GM12891 (cell line): ENCODE measurements at regions not wholly inside any gene's neighbourhood (a gene's known extent, or its start where the extent isn't known, plus 50 kb on each side); places are given as distances from the start of the nearest gene placed in this dataset.
"Not testable (repeated sequence)": the region's sequence is repeated elsewhere in the genome, so short reads cannot be mapped to it uniquely, and the experiment has no call there.

Experiments
- DNase-seq: peaks from one replicate; pipeline ENCODE4 v3.0.0; 2011; ENCODE audit warnings: low spot score; ENCODE audit not compliant: insufficient read length
- FAIRE-seq: peaks from 2 replicates; lab custom pipeline; 2011; peaks lifted over from hg19 to GRCh38; lab: Jason Lieb, UNC
- PAX5 ChIP-seq: IDR thresholded peaks from 2 replicates; pipeline ENCODE4 v1.6.1; 2011; ENCODE audit warnings: low read length, moderate library complexity, mild to moderate bottlenecking; ENCODE audit not compliant: insufficient read depth, severe bottlenecking
- POLR2A ChIP-seq: IDR thresholded peaks from 2 replicates; pipeline ENCODE4 v1.6.1; 2011; ENCODE audit warnings: low read depth, low read length, control low read depth
- POLR2AphosphoS5 ChIP-seq: IDR thresholded peaks from 2 replicates; pipeline ENCODE4 v1.6.1; 2011; ENCODE audit warnings: low read depth, low read length, control low read depth
- POU2F2 ChIP-seq: IDR thresholded peaks from 2 replicates; pipeline ENCODE4 v1.6.1; 2011; ENCODE audit warnings: low read depth, mild to moderate bottlenecking, control low read depth, low read length, moderate library complexity
- SPI1 ChIP-seq: IDR thresholded peaks from 2 replicates; pipeline ENCODE4 v1.6.1; 2011; ENCODE audit warnings: low read depth, low read length, control low read depth
- TAF1 ChIP-seq: IDR thresholded peaks from 2 replicates; pipeline ENCODE4 v1.6.1; 2011; ENCODE audit warnings: low read depth, low read length, control low read depth

DNA sequence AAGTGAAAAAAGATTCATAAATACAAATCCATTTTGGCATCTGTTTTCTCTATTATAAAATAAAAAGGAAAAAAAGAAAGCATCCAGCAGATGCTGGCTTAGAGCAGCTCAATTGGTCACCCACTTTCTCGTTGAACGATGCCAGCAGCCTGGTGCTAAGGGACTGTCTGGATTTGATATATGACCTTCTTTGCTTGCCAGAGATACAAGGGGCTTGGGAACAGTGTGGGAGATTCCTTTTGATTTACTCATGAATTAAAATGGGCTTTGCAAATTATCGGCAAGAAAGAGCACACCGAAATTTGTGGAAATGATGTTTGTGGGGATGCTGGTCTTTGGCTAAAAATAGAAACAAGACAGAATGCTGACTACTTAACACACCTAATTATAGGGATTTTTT is 210.3 kb upstream of the STT3B start:
- no peak for FAIRE-seq
- no peak for TF ChIP-seq PAX5
- TF ChIP-seq SPI1, result no peak
- TF ChIP-seq POLR2A, result no peak
- TF ChIP-seq POLR2AphosphoS5, result no peak
- no peak for TF ChIP-seq POU2F2
- TF ChIP-seq TAF1, result no peak
- DNase-seq, result no peak

DNA sequence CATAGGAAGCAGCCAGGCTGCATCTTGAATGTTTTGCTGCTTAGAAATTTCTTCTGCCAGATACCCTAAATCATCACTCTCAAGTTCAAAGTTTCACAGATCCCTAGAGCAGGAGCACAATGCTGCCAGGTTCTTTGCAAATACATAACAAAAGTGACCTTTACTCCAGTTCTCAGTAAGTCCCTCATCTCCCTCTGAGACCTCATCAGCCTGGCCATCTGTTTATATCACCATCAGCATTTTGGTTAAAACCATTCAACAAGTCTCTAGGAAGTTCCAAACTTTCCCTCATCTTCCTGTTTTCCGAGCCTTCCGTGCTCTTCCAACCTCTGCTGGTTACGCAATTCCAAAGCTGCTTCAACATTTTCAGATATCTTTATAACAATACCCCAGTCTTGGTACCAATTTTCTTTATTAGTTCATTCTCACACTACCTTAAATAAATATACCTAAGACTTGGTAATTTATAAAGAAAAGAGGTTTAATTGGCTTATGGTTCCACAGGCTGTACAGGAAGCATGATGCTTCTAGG is 204.8 kb upstream of the STT3B start:
- not testable (repeated sequence) for DNase-seq, FAIRE-seq

DNA sequence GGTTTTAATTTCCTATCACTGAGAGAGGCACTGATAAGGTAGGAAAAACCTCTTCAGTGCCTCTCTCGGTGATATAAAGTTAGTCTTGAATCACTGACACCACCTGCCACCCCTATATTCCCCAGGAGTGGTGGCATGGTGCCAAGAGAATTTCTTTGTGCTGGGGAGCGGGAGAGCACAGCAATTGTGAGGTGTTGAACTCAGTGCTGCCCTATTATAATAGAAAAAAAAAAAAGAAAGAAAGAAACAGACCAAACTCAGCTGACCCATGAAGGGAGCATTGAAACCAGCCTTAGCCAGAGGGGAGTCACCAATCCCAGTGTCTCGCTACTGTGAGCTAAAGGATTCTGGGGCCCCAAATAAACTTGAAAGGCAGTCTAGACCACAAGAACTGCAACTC is 201.4 kb upstream of the STT3B start:
- no peak for TF ChIP-seq SPI1
- TF ChIP-seq POLR2A, result no peak
- TF ChIP-seq TAF1, result no peak
- TF ChIP-seq POU2F2, result no peak
- TF ChIP-seq POLR2AphosphoS5, result no peak
- TF ChIP-seq PAX5, result no peak
- FAIRE-seq (no peak), DNase-seq (no peak)

DNA sequence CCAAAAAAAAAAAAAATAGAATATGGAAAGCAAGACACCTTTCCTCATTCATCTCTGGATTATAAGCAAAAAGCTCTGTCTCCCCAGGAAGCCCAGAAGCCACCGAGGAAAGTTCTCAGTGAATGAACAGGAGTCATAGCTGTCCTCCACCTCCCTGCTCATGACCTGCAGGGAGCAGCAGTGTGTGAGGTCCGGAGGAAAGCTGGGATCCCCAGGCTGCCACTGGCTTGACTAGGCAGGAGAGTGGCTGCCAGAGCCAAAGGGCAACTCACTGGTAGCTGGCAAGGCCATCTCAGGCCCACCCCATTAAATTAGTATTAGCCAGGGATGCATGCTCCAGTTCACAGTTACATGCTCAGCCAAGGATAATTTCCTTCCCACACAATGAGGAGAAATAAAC is 191.6 kb upstream of the STT3B start:
- FAIRE-seq (no peak), DNase-seq (no peak)
- TF ChIP-seq POLR2A (no peak), POLR2AphosphoS5 (no peak), TAF1 (no peak), POU2F2 (no peak)

DNA sequence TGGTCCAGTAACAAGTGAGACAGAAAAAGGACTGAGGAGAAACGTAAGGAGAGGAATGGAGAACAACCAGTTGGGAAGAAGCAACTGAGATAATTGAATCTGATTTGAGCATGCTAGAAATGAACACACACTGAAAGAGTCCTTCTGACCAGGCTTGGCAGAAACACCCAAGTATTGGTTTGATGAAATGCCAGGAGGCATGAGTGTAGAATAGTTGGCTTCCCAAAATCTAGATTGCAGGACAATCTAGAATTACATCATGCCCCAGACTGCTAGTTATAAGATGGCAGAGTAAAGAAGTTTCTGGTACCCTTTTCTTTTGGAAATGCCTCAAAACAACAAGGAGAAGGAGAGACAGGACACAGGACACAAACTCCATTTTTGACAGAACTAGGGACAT is 189.7 kb upstream of the STT3B start:
- TF ChIP-seq POLR2AphosphoS5, result no peak
- TF ChIP-seq SPI1, result no peak
- TF ChIP-seq POU2F2, result no peak
- TF ChIP-seq PAX5, result no peak
- TF ChIP-seq TAF1, result no peak
- TF ChIP-seq POLR2A, result no peak
- FAIRE-seq (no peak), DNase-seq (no peak)

DNA sequence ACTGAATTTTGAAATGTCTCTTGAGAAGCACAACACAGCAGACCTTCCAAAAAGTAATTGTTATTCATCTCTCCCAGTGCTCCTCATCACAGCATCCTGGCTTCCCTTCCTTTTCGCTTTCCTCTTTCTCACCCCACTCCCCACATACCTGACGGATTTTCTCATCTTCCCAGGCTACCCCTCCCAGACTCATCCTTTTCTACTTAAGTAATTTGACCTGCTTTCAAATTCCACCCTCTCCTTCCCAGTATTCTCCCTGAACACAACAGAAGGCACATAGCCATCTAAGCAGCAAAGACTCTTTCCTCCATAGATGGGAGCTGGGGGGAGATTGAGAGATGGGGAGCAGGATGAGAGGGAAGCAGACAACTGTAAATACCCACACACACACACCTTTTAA is 187.1 kb upstream of the STT3B start:
- no peak for FAIRE-seq
- TF ChIP-seq TAF1 (no peak), SPI1 (no peak), POU2F2 (no peak), POLR2AphosphoS5 (no peak), PAX5 (no peak), POLR2A (no peak)

DNA sequence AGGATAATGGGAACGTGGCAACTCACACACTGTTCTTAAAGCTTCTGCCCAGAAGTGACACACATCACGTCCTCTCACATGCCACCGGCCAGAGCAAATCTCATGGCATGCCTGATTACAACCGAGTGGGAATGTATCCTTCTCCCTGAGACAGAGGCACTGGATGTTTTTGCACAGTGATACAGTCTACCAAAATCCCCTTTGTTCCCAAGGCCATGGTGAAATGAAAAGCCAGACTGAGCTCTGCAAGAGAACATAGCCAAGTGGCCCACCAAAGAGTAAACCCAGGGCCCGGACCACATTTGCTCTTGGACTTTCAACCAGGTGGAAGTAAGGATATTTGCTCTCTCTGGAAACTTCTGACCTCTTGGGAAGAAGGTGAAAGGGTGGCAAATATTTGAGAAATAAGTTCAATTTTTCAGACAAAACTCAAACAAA is 186.2 kb upstream of the STT3B start:
- TF ChIP-seq SPI1, result no peak
- TF ChIP-seq PAX5, result no peak
- TF ChIP-seq TAF1, result no peak
- DNase-seq, result no peak
- FAIRE-seq, result no peak

More for the DNA sequence above, 187.1 kb upstream of the STT3B start:
- DNase-seq, result no peak

DNA sequence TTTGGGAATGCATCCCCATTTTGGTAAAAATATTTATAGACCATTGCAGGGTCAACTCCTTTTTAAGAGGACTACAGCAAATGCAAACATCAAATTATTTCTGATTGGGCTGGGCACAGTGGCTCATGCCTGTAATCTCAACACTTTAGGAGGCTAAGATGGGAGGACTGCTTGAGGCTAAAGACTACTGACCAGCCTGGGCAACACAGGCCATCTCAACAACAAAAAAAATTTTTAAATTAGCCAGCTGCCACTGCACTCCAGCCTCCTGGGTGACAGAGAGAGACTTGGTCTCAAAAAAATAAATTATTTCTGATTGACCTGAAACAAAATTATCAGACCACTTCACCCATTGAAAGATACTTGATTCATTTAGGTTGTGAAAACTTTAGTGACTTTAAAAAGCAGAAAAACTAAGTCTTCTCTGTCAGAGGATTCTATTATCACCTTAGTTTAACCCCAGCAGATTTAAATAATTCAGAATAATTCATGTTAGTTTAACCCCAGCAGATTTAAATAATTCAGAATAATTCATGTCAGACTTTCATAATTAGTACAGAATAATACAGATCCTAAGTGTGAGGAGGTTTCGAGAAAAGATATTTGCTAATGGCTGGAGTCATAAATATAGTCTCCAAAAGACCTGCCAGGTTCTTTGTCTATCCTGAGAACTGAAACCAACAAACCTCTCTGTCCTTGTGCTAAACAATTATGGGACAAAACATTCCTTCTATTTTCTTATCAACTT is 183.6 kb upstream of the STT3B start:
- TF ChIP-seq PAX5 (no peak), POLR2AphosphoS5 (no peak), TAF1 (no peak), SPI1 (no peak), POU2F2 (no peak), POLR2A (no peak)
- FAIRE-seq, result no peak
- DNase-seq, result no peak

DNA sequence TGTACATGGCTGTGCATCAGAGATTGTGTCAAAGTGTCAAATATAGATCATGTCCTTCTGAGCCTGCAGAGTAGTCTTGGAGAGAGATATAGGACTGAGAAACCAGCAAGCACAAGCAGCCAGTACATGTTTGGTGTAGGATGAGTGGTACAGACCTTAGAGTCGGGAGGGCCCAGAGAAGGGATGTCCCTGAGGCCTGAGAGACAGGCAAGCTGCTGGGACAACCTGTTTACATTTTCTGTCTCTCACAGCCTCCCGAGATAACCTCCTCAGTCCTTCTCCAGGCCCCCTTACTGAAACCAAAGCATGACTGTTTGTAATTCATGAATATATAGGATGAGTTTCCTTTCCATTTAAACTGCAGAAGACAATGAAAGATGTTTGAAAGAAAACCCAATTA is 182.4 kb upstream of the STT3B start:
- no peak for TF ChIP-seq PAX5
- TF ChIP-seq POLR2A, result no peak
- TF ChIP-seq SPI1, result no peak
- TF ChIP-seq POU2F2, result no peak
- TF ChIP-seq POLR2AphosphoS5, result no peak
- no peak for TF ChIP-seq TAF1
- FAIRE-seq (no peak), DNase-seq (no peak)

DNA sequence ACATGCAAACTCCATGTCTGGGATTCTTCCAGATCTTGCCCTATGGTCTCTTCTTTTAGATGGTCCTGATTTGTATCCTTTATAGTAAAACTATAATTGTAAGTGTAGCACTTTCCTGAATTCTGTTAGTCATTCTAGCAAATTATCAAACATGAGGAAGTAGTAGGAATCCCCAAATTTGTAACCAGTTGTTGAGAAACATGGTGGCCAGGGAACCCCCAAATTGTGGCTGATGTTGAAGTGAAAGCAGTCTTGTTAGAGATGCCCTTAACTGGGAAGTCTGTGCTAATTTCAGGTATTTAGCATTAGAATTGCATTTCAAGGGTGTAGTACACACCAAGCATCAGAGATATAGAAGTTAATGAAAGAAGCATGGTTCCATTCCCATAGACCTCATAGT is 180.4 kb upstream of the STT3B start:
- TF ChIP-seq PAX5 (no peak), POU2F2 (no peak), TAF1 (no peak), SPI1 (no peak), POLR2AphosphoS5 (no peak), POLR2A (no peak)
- DNase-seq (no peak), FAIRE-seq (no peak)

DNA sequence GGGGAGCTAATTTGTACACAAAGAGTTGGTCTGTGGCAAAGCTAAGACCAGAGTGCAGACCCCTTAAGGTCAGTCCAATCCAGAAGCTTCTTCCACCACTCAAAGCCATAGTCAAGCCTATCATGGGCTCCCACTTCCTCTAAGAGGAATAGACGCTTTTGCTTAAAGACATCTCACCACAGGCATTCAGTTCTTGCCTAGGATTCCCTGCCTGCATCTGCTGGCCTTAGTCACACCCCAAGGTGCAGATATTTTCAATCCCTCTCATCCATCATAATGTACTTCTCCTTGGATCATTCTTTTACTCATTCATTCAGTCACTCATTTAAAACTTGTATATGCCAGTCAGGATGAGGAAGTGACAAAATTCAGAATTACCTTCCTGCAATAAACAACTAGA is 179.6 kb upstream of the STT3B start:
- TF ChIP-seq PAX5, result no peak
- 0 out of 2 replicates have a peak, but pooled peaks have one; percentile 19 for TF ChIP-seq SPI1
- no peak for FAIRE-seq
- no peak for DNase-seq
